IMR-90 (cell line): ENCODE measurements at regions not wholly inside any gene's neighbourhood (a gene's known extent, or its start where the extent isn't known, plus 50 kb on each side); places are given as distances from the start of the nearest gene placed in this dataset.

Experiments used
- ATAC-seq: fragments of 200-7000 bp; cut with Tn5 transposase; 2 replicates; pipeline ENCODE4 v1.9.1; 2020; ENCODE audit warnings: low read depth, mild to moderate bottlenecking, moderate library complexity
- BruUV-seq: library from RNA; stranded (reverse); fragments of 400-500 nt; replicated peaks from 2 replicates; lab custom pipeline; 2021; lab: Mats Ljungman, UMichigan
- CTCF ChIA-PET: fragments of 300-600 bp; formaldehyde crosslinking; extraction: SDS; loops from one replicate; lab custom pipeline; 2021; ENCODE audit warnings: antibody characterized with exemption; lab: Yijun Ruan, JAX
- POLR2A ChIA-PET: fragments of 300-600 bp; sonication (Branson Sonifier 250); formaldehyde crosslinking; loops from one replicate; lab custom pipeline; 2022; ENCODE audit warnings: antibody characterized with exemption; ENCODE audit not compliant: unreplicated experiment; lab: Charles Lee
- DNase-seq: peaks from one replicate; pipeline ENCODE4 v3.0.0; 2013
- H2AFZ ChIP-seq: replicated peaks from 2 replicates; pipeline ENCODE3; 2013; ENCODE audit warnings: low read length, mild to moderate bottlenecking; ENCODE audit not compliant: poor library complexity
- H2AK5ac ChIP-seq: 2 replicates; pipeline ENCODE4 v1.6.1; 2013; ENCODE audit warnings: low read depth, low read length, inconsistent platforms
- H2AK9ac ChIP-seq: replicated peaks from 2 replicates; pipeline ENCODE3; 2013; ENCODE audit warnings: mild to moderate bottlenecking, low read depth, low read length, moderate library complexity; ENCODE audit not compliant: poor library complexity
- H2BK120ac ChIP-seq: 2 replicates; pipeline ENCODE4 v1.6.1; 2013; ENCODE audit warnings: low read depth, low read length, inconsistent platforms
- H2BK15ac ChIP-seq: 3 replicates; pipeline ENCODE4 v1.6.1; 2013; ENCODE audit warnings: low read depth, low read length, inconsistent platforms
- H2BK20ac ChIP-seq: 2 replicates; pipeline ENCODE4 v1.6.1; 2013; ENCODE audit warnings: low read depth, mild to moderate bottlenecking, inconsistent platforms, low read length, moderate library complexity
- H2BK5ac ChIP-seq: 2 replicates; pipeline ENCODE4 v1.6.1; 2013; ENCODE audit warnings: mild to moderate bottlenecking, low read depth, low read length, inconsistent platforms; ENCODE audit not compliant: poor library complexity, severe bottlenecking
- H3K14ac ChIP-seq: replicated peaks from 2 replicates; pipeline ENCODE4 v1.6.1; 2013; ENCODE audit warnings: low read depth, low read length, inconsistent platforms
- H3K18ac ChIP-seq: 2 replicates; pipeline ENCODE4 v1.6.1; 2013; ENCODE audit warnings: low read depth, low read length, control low read depth
- H3K23ac ChIP-seq: 2 replicates; pipeline ENCODE4 v1.6.1; 2013; ENCODE audit warnings: low read depth, low read length, inconsistent platforms
- H3K27ac ChIP-seq: 2 replicates; pipeline ENCODE4 v1.5.1; 2013; ENCODE audit warnings: mild to moderate bottlenecking, control low read depth, low read length; ENCODE audit not compliant: insufficient read depth
- H3K27me3 ChIP-seq: 2 replicates; pipeline ENCODE4 v1.6.1; 2013; ENCODE audit warnings: low read length; ENCODE audit not compliant: control insufficient read depth, insufficient read depth
- H3K36me3 ChIP-seq: 2 replicates; pipeline ENCODE4 v1.6.1; 2013; ENCODE audit warnings: low read length, mixed read lengths; ENCODE audit not compliant: control insufficient read depth, insufficient read depth
- H3K4ac ChIP-seq: 2 replicates; pipeline ENCODE4 v1.6.1; 2013; ENCODE audit warnings: low read depth, low read length, inconsistent platforms
- H3K4me1 ChIP-seq: 2 replicates; pipeline ENCODE4 v1.6.1; 2013; ENCODE audit warnings: low read length, mixed read lengths; ENCODE audit not compliant: control insufficient read depth, insufficient read depth
- H3K4me2 ChIP-seq: 2 replicates; pipeline ENCODE4 v1.6.1; 2013; ENCODE audit warnings: low read depth, mild to moderate bottlenecking, control low read depth, low read length, moderate library complexity
- H3K4me3 ChIP-seq: 2 replicates; pipeline ENCODE4 v1.5.1; 2013; ENCODE audit warnings: low read depth, mild to moderate bottlenecking, control low read depth, low read length, moderate library complexity; ENCODE audit not compliant: insufficient read depth
- H3K56ac ChIP-seq: 2 replicates; pipeline ENCODE4 v1.6.1; 2013; ENCODE audit warnings: low read length, inconsistent platforms; ENCODE audit not compliant: insufficient read depth; ENCODE audit errors: extremely low read depth
- H3K79me1 ChIP-seq, 2 experiments: 2 replicates each; pipeline ENCODE4 v1.6.1; 2013; ENCODE audit warnings: low read length in 2 of 2, inconsistent platforms in 1 of 2, low read depth in 1 of 2
- H3K9ac ChIP-seq: 2 replicates; pipeline ENCODE4 v1.6.1; 2013; ENCODE audit warnings: low read depth, low read length, control low read depth
- H3K9me1 ChIP-seq: 2 replicates; pipeline ENCODE4 v1.6.1; 2013; ENCODE audit warnings: low read length, inconsistent platforms; ENCODE audit not compliant: insufficient read depth
- H3K9me3 ChIP-seq: 2 replicates; pipeline ENCODE4 v1.6.1; 2013; ENCODE audit warnings: low read length; ENCODE audit not compliant: control insufficient read depth, insufficient read depth
- H4K20me1 ChIP-seq: 2 replicates; pipeline ENCODE4 v1.6.1; 2013; ENCODE audit warnings: low read length, inconsistent platforms; ENCODE audit not compliant: insufficient read depth
- H4K5ac ChIP-seq: 2 replicates; pipeline ENCODE4 v1.6.1; 2013; ENCODE audit warnings: mild to moderate bottlenecking, low read depth, low read length, control low read depth
- H4K8ac ChIP-seq, 2 experiments: 2 replicates each; pipeline ENCODE4 v1.6.1; 2013; ENCODE audit warnings: low read depth in 2 of 2, low read length in 2 of 2, control low read depth in 1 of 2, inconsistent platforms in 1 of 2
- H4K91ac ChIP-seq: 2 replicates; pipeline ENCODE4 v1.6.1; 2013; ENCODE audit warnings: low read depth, low read length, inconsistent platforms; ENCODE audit not compliant: insufficient read depth
- BHLHE40 ChIP-seq: fragments of 150-350 bp; IDR thresholded peaks from 2 replicates; pipeline ENCODE4 v1.6.1; 2016; ENCODE audit warnings: mild to moderate bottlenecking, low read depth, low read length
- CHD1 ChIP-seq: IDR thresholded peaks from 2 replicates; pipeline ENCODE4 v1.6.1; 2012; ENCODE audit warnings: low read depth, low read length, improper control_type of control experiment
- ELK1 ChIP-seq: fragments of 150-350 bp; IDR thresholded peaks from 2 replicates; pipeline ENCODE4 v1.6.1; 2016; ENCODE audit warnings: low read depth, mild to moderate bottlenecking, low read length, moderate library complexity, borderline replicate concordance
- MAFK ChIP-seq: IDR thresholded peaks from 2 replicates; pipeline ENCODE4 v1.6.1; 2012; ENCODE audit warnings: low read depth, low read length, improper control_type of control experiment
- POLR2A ChIP-seq: IDR thresholded peaks from 2 replicates; pipeline ENCODE4 v1.6.1; 2012; ENCODE audit warnings: mild to moderate bottlenecking, low read depth, low read length
- RCOR1 ChIP-seq: IDR thresholded peaks from 2 replicates; pipeline ENCODE4 v1.6.1; 2012; ENCODE audit warnings: mild to moderate bottlenecking, low read length, improper control_type of control experiment; ENCODE audit not compliant: insufficient replicate concordance
- whole genome bisulfite sequencing, 2 experiments: methylation state at CpG; one replicate each; pipeline versions ENCODE4 v1.1.5 to v1.1.7; 2013; ENCODE audit warnings: missing lambda C conversion rate in 2 of 2; ENCODE audit not compliant: insufficient read length in 1 of 2; ENCODE audit errors: extremely low coverage in 2 of 2; 5-methylcytosine and 5-hydroxymethylcytosine counted together
- dilution Hi-C: fragments of 300-500 bp; cut with HindIII; formaldehyde crosslinking; loops from one replicate; pipeline ENCODE4 v1.14.3; 2018; ENCODE audit warnings: low sequenced_read_pairs; ENCODE audit not compliant: unreplicated experiment
- in situ Hi-C: fragments of 300-500 bp; cut with MboI; formaldehyde crosslinking; loops from 3 replicates; pipeline ENCODE4 v1.14.3; 2019; ENCODE audit warnings: low sequenced_read_pairs, inconsistent platforms, mixed read lengths
- intact Hi-C: fragments of 100-400 bp; cut with micrococcal nuclease; formaldehyde crosslinking; loops from 2 replicates; pipeline ENCODE4 v1.10.0; 2022
- TF ChIP-seq, protein P1 (sequence below): fragments of 150-350 bp; IDR thresholded peaks from 2 replicates; pipeline ENCODE4 v1.6.1; 2017; ENCODE audit warnings: mild to moderate bottlenecking, antibody characterized with exemption, low read length, low read depth

GRCh38 chr13:111602874-111603273, 282.4 kb downstream of the TEX29 start:
- intact Hi-C loops (no loop called here), dilution Hi-C loops (no loop called here), in situ Hi-C loops (no loop called here)
- Histone ChIP-seq H2BK20ac (no peak overlapping the region), H3K27me3 (no peaks in the 10 kb centered on the region), H4K5ac (no peak overlapping the region), H3K14ac (no peak overlapping the region), H2AK5ac (no peak overlapping the region), H2AK9ac (no peak overlapping the region), H4K8ac (no peak overlapping the region), H4K20me1 (no peaks in the 10 kb centered on the region), H3K9ac (no peak overlapping the region), H3K9me3 (peaks cover 36% of the 10 kb centered on the region), H2BK5ac (no peak overlapping the region), H4K91ac (no peak overlapping the region), H3K18ac (no peak overlapping the region), H2BK120ac (no peak overlapping the region), H3K27ac (no peak overlapping the region), H2AFZ (no peak overlapping the region), H2BK15ac (no peak overlapping the region), H3K4ac (no peak overlapping the region), H3K4me2 (no peak overlapping the region), H3K36me3 (no peaks in the 10 kb centered on the region), H3K9me1 (no peaks in the 10 kb centered on the region), H3K4me3 (no peak overlapping the region), H3K4me1 (no peaks in the 10 kb centered on the region), H3K23ac (no peak overlapping the region), H3K56ac (no peak overlapping the region), H3K79me1 (no peaks in the 10 kb centered on the region)
- POLR2A ChIA-PET = no interaction called here
- DNase-seq (no peak), ATAC-seq (no peak)
- no TSS peak for BruUV-seq
- CTCF ChIA-PET = no interaction called here
- 85% methylated on average over 8 of the region's 21 CpGs; no CpG with 5 or more reads in 1 of the 2 experiments for WGBS, 2 experiments
- TF ChIP-seq ELK1 (no peak), MAFK (no peak), CHD1 (no peak), POLR2A (no peak), BHLHE40 (no peak), RCOR1 (no peak)
- TF ChIP-seq, protein P1, sequence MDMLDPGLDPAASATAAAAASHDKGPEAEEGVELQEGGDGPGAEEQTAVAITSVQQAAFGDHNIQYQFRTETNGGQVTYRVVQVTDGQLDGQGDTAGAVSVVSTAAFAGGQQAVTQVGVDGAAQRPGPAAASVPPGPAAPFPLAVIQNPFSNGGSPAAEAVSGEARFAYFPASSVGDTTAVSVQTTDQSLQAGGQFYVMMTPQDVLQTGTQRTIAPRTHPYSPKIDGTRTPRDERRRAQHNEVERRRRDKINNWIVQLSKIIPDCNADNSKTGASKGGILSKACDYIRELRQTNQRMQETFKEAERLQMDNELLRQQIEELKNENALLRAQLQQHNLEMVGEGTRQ = no peak
